GM23248 (cell line): ENCODE measurements at regions not wholly inside any gene's neighbourhood (a gene's known extent, or its start where the extent isn't known, plus 50 kb on each side); places are given as distances from the start of the nearest gene placed in this dataset.

ENCODE experiments used
- DNase-seq: peaks from one replicate; pipeline ENCODE4 v3.0.0-alpha.2; 2015
- H2AFZ ChIP-seq: fragments of 200-600 bp; sonication (generic); 2 replicates; pipeline ENCODE4 v1.6.1; 2016; ENCODE audit warnings: antibody characterized with exemption
- H3F3A ChIP-seq: fragments of 200-600 bp; sonication (generic); 2 replicates; pipeline ENCODE4 v1.6.1; 2016; ENCODE audit warnings: mild to moderate bottlenecking, antibody characterized with exemption, mixed run types; ENCODE audit not compliant: insufficient read depth
- H3K27ac ChIP-seq: fragments of 200-600 bp; sonication (generic); 2 replicates; pipeline ENCODE4 v1.5.1; 2016; ENCODE audit warnings: mild to moderate bottlenecking
- H3K27me3 ChIP-seq: fragments of 200-600 bp; sonication (generic); replicated peaks from 2 replicates; pipeline ENCODE4 v1.6.1; 2016; ENCODE audit warnings: mild to moderate bottlenecking; ENCODE audit not compliant: insufficient read depth
- H3K36me3 ChIP-seq: fragments of 200-600 bp; sonication (generic); 2 replicates; pipeline ENCODE4 v1.6.1; 2016; ENCODE audit warnings: low read depth, mild to moderate bottlenecking
- H3K4me1 ChIP-seq: fragments of 200-600 bp; sonication (generic); 2 replicates; pipeline ENCODE4 v1.6.1; 2016; ENCODE audit warnings: mild to moderate bottlenecking; ENCODE audit not compliant: insufficient read depth
- H3K4me2 ChIP-seq: fragments of 200-600 bp; sonication (generic); one replicate; pipeline ENCODE4 v1.6.1; 2016; ENCODE audit warnings: mild to moderate bottlenecking; ENCODE audit not compliant: unreplicated experiment
- H3K4me3 ChIP-seq: fragments of 200-600 bp; sonication (generic); 2 replicates; pipeline ENCODE4 v1.5.1; 2016; ENCODE audit warnings: mild to moderate bottlenecking
- H3K79me2 ChIP-seq: fragments of 200-600 bp; sonication (generic); 2 replicates; pipeline ENCODE4 v1.6.1; 2016; ENCODE audit warnings: mild to moderate bottlenecking; ENCODE audit not compliant: insufficient read depth
- H3K9ac ChIP-seq: fragments of 200-600 bp; sonication (generic); 2 replicates; pipeline ENCODE4 v1.6.1; 2016; ENCODE audit warnings: mild to moderate bottlenecking
- H3K9me2 ChIP-seq: fragments of 200-600 bp; sonication (generic); 2 replicates; pipeline ENCODE4 v1.6.1; 2016; ENCODE audit warnings: mixed run types, mild to moderate bottlenecking, moderate library complexity; ENCODE audit not compliant: insufficient read depth
- H3K9me3 ChIP-seq: fragments of 200-600 bp; sonication (generic); one replicate; pipeline ENCODE4 v1.6.1; 2017; ENCODE audit warnings: low read depth
- H4K20me1 ChIP-seq: fragments of 200-600 bp; sonication (generic); 2 replicates; pipeline ENCODE4 v1.6.0; 2016; ENCODE audit not compliant: insufficient read depth
- EZH2 ChIP-seq: fragments of 200-600 bp; sonication (generic); IDR thresholded peaks from 2 replicates; pipeline ENCODE4 v1.6.1; 2018; ENCODE audit warnings: antibody characterized with exemption, mild to moderate bottlenecking; ENCODE audit not compliant: insufficient read depth, poor library complexity, severe bottlenecking
- EZH2phosphoT487 ChIP-seq: fragments of 200-600 bp; sonication (generic); IDR thresholded peaks from 2 replicates; pipeline ENCODE4 v1.6.1; 2018; ENCODE audit warnings: antibody characterized with exemption, moderate library complexity, mild to moderate bottlenecking, low read depth; ENCODE audit not compliant: insufficient read depth
- WGBS, 2 experiments: methylation state at CpG; one replicate each; pipeline ENCODE4 v1.1.6; 2015 to 2017; ENCODE audit warnings: low lambda C conversion rate in 2 of 2, low coverage in 1 of 2; ENCODE audit errors: missing lambda C conversion rate in 2 of 2; 5-methylcytosine and 5-hydroxymethylcytosine counted together
- in situ Hi-C: fragments of 300-500 bp; cut with MboI; formaldehyde crosslinking; loops from 2 replicates; pipeline ENCODE4 v1.15.0; 2020

DNA sequence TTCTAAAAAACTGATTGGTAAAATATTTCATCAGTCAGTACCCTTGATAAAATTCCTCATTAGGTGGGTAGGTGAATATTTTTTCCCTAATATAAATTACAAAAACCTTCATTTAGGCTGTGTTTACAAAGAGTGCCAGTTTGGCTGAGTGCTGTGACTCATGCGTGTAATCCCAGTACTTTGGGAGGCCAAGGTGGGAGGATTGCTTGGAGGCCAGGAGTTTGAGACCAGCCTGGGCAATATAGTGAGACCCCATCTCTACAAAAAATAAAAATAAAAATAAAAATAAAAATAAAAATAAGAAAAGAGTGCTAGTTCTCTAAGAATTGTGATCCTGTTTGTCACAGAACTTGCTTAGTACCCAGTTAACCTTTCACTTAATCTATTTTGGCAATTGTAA lies 398.4 kb upstream of the RGS6 start:
- H3K9ac ChIP-seq = no peak overlapping the region
- no peaks in the 10 kb centered on the region for H3K9me3 ChIP-seq
- H3K4me3 ChIP-seq = no peak overlapping the region
- no peak overlapping the region for H2AFZ ChIP-seq
- H3F3A ChIP-seq = peaks cover 40% of the 10 kb centered on the region
- H4K20me1 ChIP-seq = no peaks in the 10 kb centered on the region
- DNase-seq = no peak
- H3K27me3 ChIP-seq = no peaks in the 10 kb centered on the region
- H3K4me1 ChIP-seq = peaks cover 48% of the 10 kb centered on the region
- H3K4me2 ChIP-seq = no peak overlapping the region
- peak overlapping the region; percentile 65 for H3K27ac ChIP-seq
- TF ChIP-seq EZH2 (no peak), EZH2phosphoT487 (no peak)
- peaks cover 82% of the 10 kb centered on the region for H3K79me2 ChIP-seq
- in situ Hi-C loops = no loop called here
- no peaks in the 10 kb centered on the region for H3K36me3 ChIP-seq
- 88 to 90% methylated on average over 1 of the region's 1 CpG for WGBS, 2 experiments
- H3K9me2 ChIP-seq = no peaks in the 10 kb centered on the region

GRCh38 chr14:71534506-71534905 lies 397.7 kb upstream of the RGS6 start:
- no peak overlapping the region for H3K27ac ChIP-seq

DNA sequence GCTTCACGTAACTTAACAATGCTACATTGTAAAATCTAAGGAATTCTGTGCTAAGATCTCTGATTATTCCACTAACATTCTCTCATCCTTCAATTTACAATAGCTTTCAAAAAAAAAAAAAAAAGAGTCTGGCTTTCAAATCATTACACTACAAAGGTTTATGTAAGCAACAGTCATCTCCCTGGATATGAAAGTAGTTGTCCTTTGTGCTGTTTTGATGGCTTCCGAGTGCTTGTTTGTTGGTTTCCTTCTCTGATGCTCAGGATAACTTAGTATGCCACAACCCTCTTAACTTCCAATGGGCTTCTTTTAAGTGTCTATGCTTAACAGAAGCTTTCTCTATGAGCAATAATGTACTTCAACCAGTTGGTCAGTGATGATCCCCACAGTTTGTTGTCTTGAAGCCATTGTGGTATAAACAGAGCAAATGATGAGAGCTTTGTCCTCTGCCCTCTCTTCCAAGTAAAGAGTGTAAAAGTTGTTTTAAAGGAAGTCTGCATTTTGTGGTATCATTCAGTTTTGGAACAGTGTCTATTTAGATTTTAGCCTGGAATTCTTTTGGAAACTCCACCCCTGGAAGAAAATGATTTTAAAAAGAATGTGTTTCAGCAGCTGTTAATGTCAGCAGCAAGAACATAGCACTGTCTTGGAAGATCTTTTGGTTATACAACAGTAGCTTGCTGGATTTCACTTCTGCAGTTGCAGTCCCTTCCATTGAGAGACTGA lies 396.1 kb upstream of the RGS6 start:
- peaks cover 48% of the 10 kb centered on the region for H3K4me1 ChIP-seq
- H3K36me3 ChIP-seq = no peaks in the 10 kb centered on the region
- peaks cover 90% of the 10 kb centered on the region for H3K79me2 ChIP-seq
- no peaks in the 10 kb centered on the region for H3K9me2 ChIP-seq
- 79 to 87% methylated on average over 2 of the region's 2 CpGs for WGBS, 2 experiments
- H3K27ac ChIP-seq = no peak overlapping the region
- no peak overlapping the region for H2AFZ ChIP-seq
- H3F3A ChIP-seq = peaks cover 28% of the 10 kb centered on the region
- no peaks in the 10 kb centered on the region for H3K27me3 ChIP-seq
- no peaks in the 10 kb centered on the region for H3K9me3 ChIP-seq
- no peaks in the 10 kb centered on the region for H4K20me1 ChIP-seq
- no peak overlapping the region for H3K4me2 ChIP-seq
- H3K4me3 ChIP-seq = no peak overlapping the region
- no peak for DNase-seq
- TF ChIP-seq EZH2 (no peak), EZH2phosphoT487 (no peak)
- H3K9ac ChIP-seq = no peak overlapping the region
- in situ Hi-C loops = no loop called here

More at GRCh38 chr14:71534506-71534905, 397.7 kb upstream of the RGS6 start:
- Histone ChIP-seq H2AFZ (no peak overlapping the region), H3K4me3 (no peak overlapping the region), H3K9me3 (no peaks in the 10 kb centered on the region), H3K9me2 (no peaks in the 10 kb centered on the region), H3K27me3 (no peaks in the 10 kb centered on the region), H3K79me2 (peaks cover 82% of the 10 kb centered on the region), H3F3A (peaks cover 40% of the 10 kb centered on the region), H4K20me1 (no peaks in the 10 kb centered on the region), H3K36me3 (no peaks in the 10 kb centered on the region), H3K9ac (no peak overlapping the region), H3K4me1 (peaks cover 48% of the 10 kb centered on the region), H3K4me2 (no peak overlapping the region)
- no peak for DNase-seq
- in situ Hi-C loops = no loop called here
- TF ChIP-seq EZH2 (no peak), EZH2phosphoT487 (no peak)
- WGBS, 2 experiments = 95 to 97% methylated on average over 1 of the region's 1 CpG

DNA sequence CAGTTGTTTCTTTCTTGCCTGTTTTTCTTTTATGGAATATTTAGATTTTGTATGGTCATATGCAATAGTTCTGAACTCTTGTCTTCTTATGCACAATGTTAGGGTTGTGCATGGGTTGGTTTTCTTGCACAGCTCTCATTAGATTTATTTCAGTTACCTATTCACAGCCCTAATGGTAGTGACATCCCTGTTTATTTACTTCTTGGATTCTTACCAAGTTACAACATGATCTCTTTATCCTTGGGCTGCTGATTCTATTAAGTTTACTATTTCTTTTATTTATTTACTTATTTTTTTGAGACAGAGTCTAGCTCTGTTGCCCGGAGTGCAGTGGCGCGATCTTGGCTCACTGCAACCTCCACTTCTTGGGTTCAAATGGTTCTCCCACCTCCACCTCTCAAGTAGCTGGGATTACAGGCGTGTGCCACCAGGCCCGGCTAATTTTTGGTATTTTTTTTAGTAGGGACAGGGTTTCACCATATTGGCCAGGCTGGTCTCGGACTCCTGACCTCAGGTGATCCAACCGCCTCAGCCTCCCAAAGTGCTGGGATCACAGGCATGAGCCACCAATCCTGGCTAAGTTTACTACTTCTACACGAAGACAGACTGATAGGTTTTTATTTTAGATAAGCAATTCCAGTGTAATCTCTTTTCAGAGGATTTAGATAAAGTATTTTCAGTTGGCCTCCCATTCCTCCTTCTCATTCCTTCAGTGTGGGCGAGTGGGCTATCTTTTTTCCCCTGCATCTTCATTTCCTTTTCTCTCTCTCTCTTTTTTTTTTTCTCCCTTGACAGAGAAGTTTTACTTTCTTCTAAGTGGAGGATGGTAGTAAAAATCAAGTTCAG lies 395.1 kb upstream of the RGS6 start:
- no peak overlapping the region for H3K4me3 ChIP-seq
- TF ChIP-seq EZH2phosphoT487 = no peak
- TF ChIP-seq EZH2 = no peak
- no peaks in the 10 kb centered on the region for H3K9me3 ChIP-seq
- in situ Hi-C loops = no loop called here
- peaks cover 24% of the 10 kb centered on the region for H3F3A ChIP-seq
- H3K27ac ChIP-seq = no peak overlapping the region
- DNase-seq = no peak
- 95 to 96% methylated on average over 9 of the region's 9 CpGs for WGBS, 2 experiments
- H3K36me3 ChIP-seq = no peaks in the 10 kb centered on the region
- peaks cover 90% of the 10 kb centered on the region for H3K79me2 ChIP-seq
- no peak overlapping the region for H3K9ac ChIP-seq
- no peaks in the 10 kb centered on the region for H3K9me2 ChIP-seq
- no peaks in the 10 kb centered on the region for H4K20me1 ChIP-seq
- H3K4me2 ChIP-seq = no peak overlapping the region
- H3K4me1 ChIP-seq = peaks cover 43% of the 10 kb centered on the region
- H2AFZ ChIP-seq = no peak overlapping the region
- no peaks in the 10 kb centered on the region for H3K27me3 ChIP-seq
